A673 (cell line): ENCODE measurements at regions not wholly inside any gene's neighbourhood (a gene's known extent, or its start where the extent isn't known, plus 50 kb on each side); places are given as distances from the start of the nearest gene placed in this dataset.

ENCODE experiments used
- CTCF ChIP-seq: fragments of 300-800, 200-600 bp; sonication (generic); conservative IDR thresholded peaks from 2 replicates; pipeline ENCODE4 v1.5.1; 2017; ENCODE audit warnings: low read depth, mild to moderate bottlenecking, antibody characterized with exemption, low read length, moderate library complexity, mixed read lengths
- EZH2 ChIP-seq: fragments of 200-600 bp; sonication (generic); IDR thresholded peaks from 2 replicates; pipeline ENCODE4 v1.6.1; 2017; ENCODE audit warnings: borderline replicate concordance, low read depth, mild to moderate bottlenecking, mixed read lengths, antibody characterized with exemption, low read length; ENCODE audit not compliant: poor library complexity, severe bottlenecking

GRCh38 chr12:84698576-84699333 is 213.8 kb downstream of the SLC6A15 start:
- TF ChIP-seq CTCF (no peak), EZH2 (no peak)
